NCI-H82 treated with DMSO at 0.1 percent for 48 hours (cell line): ENCODE measurements at regions not wholly inside any gene's neighbourhood (a gene's known extent, or its start where the extent isn't known, plus 50 kb on each side); places are given as distances from the start of the nearest gene placed in this dataset.
"Not testable (repeated sequence)": the region's sequence is repeated elsewhere in the genome, so short reads cannot be mapped to it uniquely, and the experiment has no call there.

Experiments used
- DNase-seq: peaks from one replicate; lab custom pipeline; 2025; ENCODE audit not compliant: unreplicated experiment; lab: John Stamatoyannopoulos, UW

DNA sequence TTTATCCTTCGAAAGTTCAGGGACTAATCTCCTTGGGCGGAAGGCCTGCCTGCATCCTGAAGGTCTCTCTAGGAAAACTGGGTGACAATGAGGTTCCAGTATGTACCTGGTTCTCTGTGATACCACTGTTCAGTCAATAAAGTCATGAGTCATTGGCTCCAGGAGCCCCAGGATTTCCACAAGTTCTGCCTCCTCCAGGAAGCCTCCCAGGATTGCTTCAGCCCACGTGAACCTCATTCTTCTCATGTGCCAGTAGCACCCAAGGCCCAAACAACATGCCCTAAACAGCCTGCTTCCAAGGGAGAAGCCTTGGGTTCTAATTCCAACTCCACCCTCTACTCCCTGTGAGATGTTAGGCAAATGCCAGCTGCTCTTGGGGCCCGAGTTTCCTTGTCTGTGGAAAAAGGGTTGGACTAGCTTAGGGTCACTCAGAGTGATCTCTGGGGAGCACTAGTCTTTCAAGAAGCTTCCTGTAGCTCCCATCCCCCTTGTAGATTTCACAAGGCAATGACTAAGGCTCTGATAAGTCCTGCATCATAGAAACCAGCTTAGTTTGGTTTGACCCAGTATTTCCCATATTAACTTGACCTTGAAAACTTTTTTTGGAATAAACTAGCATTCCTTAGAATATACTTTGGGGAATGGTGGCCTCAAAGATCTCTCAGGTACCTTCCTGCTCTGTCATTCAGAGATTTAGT, 118.3 kb upstream of the ATP2B2 start:
- DNase-seq: no peak

GRCh38 chr3:10625323-10625722, 119.9 kb upstream of the ATP2B2 start:
- DNase-seq: no peak

- DNase-seq: no peak
Measured at GRCh38 chr3:10627884-10628572, 122.6 kb upstream of the ATP2B2 start.

GRCh38 chr3:10628891-10629670, 123.7 kb upstream of the ATP2B2 start:
- DNase-seq: no peak

- no peak for DNase-seq
Measured at GRCh38 chr3:10629671-10630040, 124.3 kb upstream of the ATP2B2 start.

- DNase-seq: no peak
Measured at GRCh38 chr3:10631224-10631623, 125.8 kb upstream of the ATP2B2 start.

- DNase-seq: no peak
Measured at GRCh38 chr3:10632125-10632524, 126.7 kb upstream of the ATP2B2 start.

DNA sequence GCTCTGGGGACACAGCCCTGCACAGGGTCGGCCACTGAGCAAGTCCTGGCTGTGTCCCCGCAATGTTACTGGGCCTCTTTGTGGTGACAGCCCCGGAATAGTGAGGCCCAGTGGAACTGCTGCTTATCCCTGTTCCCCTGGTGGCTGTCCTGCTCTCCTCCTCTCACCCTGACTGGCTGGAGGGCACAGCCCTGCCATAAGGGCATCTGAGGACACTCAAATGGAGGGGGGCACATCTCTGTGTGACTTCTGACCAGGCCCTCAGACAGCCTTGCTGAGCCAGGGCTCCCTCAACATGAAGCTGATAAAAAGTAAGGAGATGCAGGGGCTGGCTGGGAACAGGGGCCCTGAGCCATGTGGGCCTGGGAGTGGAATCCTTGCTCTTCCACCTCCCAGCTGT, 127.4 kb upstream of the ATP2B2 start:
- DNase-seq: no peak

DNA sequence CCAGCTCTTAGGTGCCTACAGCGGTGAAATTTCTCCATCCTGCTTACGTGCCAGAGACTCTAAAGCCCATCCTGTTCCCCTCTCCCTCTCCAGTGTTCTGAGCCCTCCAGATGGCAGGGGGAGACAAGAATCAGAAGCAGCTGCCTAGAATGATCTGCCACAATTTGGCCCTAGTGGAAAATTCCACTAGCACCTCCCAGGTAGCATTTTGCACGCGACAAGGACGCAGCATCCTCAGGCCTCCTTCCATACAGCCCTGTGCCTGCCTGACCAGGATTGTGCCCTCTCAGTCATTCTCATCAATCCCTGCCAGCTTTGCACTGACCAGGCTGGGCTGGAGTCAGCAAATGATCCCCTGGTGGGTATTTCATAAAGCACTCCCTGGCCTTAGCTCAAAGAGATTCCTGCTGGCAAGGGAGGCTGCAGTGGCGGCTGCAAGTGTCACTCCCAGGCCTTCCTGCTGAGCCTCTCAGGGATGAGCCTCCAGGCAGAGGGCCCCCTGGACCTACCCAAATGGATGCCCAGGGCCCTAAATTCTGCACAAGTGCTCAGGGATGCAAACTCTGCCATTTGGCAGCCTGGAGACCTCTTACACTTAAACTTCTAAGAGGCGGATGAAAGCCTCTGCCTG, 130.2 kb upstream of the ATP2B2 start:
- DNase-seq: no peak

GRCh38 chr3:10637342-10637741, 132.0 kb upstream of the ATP2B2 start:
- DNase-seq: no peak

GRCh38 chr3:10638466-10638865, 133.1 kb upstream of the ATP2B2 start:
- no peak for DNase-seq

DNA sequence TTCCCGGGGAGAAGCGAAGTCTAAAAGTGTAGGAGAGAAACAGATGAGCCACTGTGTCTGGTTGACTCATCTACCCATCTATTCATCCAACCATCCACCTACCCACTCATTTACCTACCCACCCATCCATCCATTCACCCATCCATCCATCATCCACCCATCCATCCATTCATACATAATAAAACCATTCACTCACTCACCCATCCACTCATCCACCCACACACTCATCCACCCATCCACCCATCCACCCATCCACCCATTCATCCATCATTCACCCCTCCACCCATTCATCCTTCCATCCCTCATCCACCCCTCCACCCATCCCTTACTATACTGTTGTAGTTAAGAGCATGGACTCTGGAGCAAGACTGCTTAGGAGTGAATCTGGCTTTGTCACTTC, 136.4 kb upstream of the ATP2B2 start:
- DNase-seq: no peak

DNA sequence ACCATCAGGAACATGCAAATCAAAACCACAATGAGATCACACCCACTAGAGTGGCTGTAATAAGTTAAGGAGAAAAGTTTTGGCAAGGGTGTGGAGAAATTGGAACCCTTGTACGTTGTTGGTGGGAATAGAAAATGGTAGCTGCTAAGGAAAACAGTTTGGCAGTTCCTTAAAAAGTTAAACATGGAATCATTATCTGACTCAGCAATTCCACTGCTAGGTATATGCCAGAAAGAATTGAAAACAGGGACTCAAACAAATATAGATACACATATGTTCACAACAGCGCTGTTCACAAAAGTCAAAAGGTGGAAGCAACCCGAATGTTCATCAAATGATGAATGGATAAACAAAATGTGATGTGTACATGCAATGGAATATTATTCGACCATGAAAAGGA, 138.8 kb upstream of the ATP2B2 start:
- no peak for DNase-seq

DNA sequence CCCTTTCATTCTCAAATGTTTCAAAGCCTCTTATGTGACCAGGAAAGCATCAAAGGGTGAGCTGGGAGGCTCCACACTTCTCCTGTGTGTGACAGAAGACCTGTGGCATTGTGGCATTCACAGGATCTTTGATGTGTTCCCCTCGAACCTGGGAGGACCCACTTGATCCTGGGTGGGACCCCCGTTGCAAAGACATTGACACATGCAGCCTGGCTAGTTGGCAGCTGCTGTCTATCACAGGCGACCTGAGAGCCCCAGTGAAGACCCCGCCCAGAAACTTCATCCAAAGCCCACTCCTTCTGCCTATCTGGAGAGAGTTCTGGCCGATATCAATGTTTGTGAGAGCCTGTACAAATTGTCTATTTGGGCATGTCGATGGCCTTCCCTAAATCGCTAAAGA, 140.4 kb upstream of the ATP2B2 start:
- DNase-seq: no peak

- DNase-seq: no peak
Measured at GRCh38 chr3:10646531-10647335, 141.3 kb upstream of the ATP2B2 start.

- no peak for DNase-seq
Measured at GRCh38 chr3:10647376-10647775, 142.0 kb upstream of the ATP2B2 start.

DNA sequence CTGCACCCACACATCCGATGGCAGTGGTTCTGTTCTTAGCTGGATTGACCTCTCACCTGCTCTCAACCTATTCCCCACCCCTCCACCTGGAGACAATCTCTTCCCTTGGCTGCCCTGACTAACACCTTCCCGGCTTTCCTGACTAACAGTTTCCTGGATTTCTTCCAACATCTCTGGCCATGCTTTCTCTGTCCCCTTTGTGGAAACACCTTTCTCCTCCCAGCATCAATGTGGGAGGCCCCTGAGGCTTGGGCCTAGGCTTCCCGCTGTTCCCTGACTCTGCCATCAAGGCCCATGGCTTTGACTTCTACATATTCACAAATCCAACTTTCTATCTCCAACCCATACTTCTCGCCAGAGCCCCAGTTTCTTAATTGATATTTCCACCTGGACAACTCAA, 142.8 kb upstream of the ATP2B2 start:
- DNase-seq: no peak

DNA sequence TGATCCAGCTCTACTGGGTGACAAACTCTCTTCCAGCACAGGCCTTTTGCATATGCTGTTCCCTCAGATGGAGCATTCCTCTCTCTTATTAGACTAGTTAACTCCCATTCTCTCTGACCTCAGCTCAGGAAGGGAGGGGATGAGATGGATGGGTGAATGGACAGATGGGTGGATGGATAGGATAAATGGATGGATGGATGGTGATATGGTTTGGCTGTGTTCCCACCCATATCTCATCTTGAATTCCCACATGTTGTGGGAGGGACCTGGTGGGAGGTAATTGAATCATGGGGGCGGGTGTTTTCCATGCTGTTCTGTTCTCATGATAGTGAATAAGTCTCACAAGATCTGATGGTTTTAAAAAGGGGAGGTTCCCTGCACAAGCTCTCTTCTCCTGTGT, 144.1 kb upstream of the ATP2B2 start:
- DNase-seq: not testable (repeated sequence)

- no peak for DNase-seq
Measured at GRCh38 chr3:10651506-10651905, 146.1 kb upstream of the ATP2B2 start.

DNA sequence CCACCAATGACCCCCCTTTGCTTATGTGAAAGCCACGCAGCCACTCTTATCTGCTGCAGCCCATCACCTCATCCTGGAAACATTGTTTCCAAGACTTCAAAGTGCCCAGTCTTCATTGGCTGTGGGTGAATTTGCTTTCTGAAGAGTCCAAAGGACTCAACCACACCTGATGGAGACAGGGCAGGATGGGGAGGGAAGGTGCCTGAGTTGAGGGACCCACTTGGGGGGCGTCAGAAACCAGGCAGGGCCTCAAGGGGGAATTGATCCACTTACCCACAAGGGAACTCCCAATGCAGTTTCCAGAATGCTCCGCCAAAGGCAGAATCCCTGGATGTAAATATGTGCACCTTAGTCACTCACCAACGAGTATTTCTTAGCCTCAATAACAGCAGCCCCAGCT, 147.9 kb upstream of the ATP2B2 start:
- no peak for DNase-seq
